DOHH2 (cell line): ENCODE measurements at regions not wholly inside any gene's neighbourhood (a gene's known extent, or its start where the extent isn't known, plus 50 kb on each side); places are given as distances from the start of the nearest gene placed in this dataset.

ENCODE experiments used
- CTCF ChIP-seq: fragments of 200-600 bp; sonication (generic); IDR thresholded peaks from one replicate; pipeline ENCODE4 v1.5.1; 2014; ENCODE audit warnings: antibody characterized with exemption, mild to moderate bottlenecking, low read depth, low read length; ENCODE audit not compliant: poor library complexity, severe bottlenecking
- EZH2phosphoT487 ChIP-seq: fragments of 200-600 bp; sonication (generic); IDR thresholded peaks from 2 replicates; pipeline ENCODE4 v1.6.1; 2017; ENCODE audit warnings: borderline replicate concordance, mild to moderate bottlenecking, antibody characterized with exemption, low read length, moderate library complexity, mixed read lengths

GRCh38 chr10:110432814-110433565 lies 64.7 kb upstream of the DUSP5 start:
- TF ChIP-seq CTCF (no peak), EZH2phosphoT487 (no peak)
